ENCODE measurements at regions not wholly inside any gene's neighbourhood (a gene's known extent, or its start where the extent isn't known, plus 50 kb on each side); places are given as distances from the start of the nearest gene placed in this dataset.

- no peak for ATAC-seq
- no peak overlapping the region for H2AFZ ChIP-seq (ENCODE audit: low read depth, low read length, poor library complexity, severe bottlenecking)
- ChIA-PET RAD21 (ENCODE audit: low non-redundant PET in 1 of 2, low total read pairs in 2 of 2, uncharacterized antibody in 2 of 2, unreplicated experiment in 2 of 2) (no interaction called here), POLR2A (no interaction called here), CTCF (no interaction called here)
- no peaks in the 10 kb centered on the region for H4K20me1 ChIP-seq (ENCODE audit: insufficient read depth)
- intact Hi-C loops (cut with micrococcal nuclease): no loop called here
- no peaks in the 10 kb centered on the region for H3K27me3 ChIP-seq (ENCODE audit: insufficient read depth, low read length)
- H3K79me2 ChIP-seq (ENCODE audit: insufficient read depth, low read length): no peaks in the 10 kb centered on the region
- no peaks in the 10 kb centered on the region for H3K9me3 ChIP-seq (ENCODE audit: control insufficient read depth in 1 of 2, insufficient read depth in 1 of 2, low read depth in 1 of 2, low read length in 2 of 2)
- H3K36me3 ChIP-seq (ENCODE audit: control insufficient read depth in 1 of 2, insufficient read depth in 2 of 2, low read length in 2 of 2): no peaks in the 10 kb centered on the region
- no peak overlapping the region for H3K4me3 ChIP-seq (replicated peaks in 1 of 2; ENCODE audit: low read depth in 1 of 2, low read length in 2 of 2)
- H3K9ac ChIP-seq (ENCODE audit: low read length): no peak overlapping the region
- H3K4me2 ChIP-seq (ENCODE audit: low read length): no peak overlapping the region
- no peaks in the 10 kb centered on the region for H3K4me1 ChIP-seq (ENCODE audit: control insufficient read depth in 1 of 2, insufficient read depth in 2 of 2, low read length in 2 of 2)
- H3K27ac ChIP-seq (ENCODE audit: low read depth, low read length): no peak overlapping the region
- H3K9me2 ChIP-seq (ENCODE audit: insufficient read depth): no peaks in the 10 kb centered on the region
- no peak for DNase-seq (ENCODE audit: low read depth, low spot score)
- TF ChIP-seq, protein P1, sequence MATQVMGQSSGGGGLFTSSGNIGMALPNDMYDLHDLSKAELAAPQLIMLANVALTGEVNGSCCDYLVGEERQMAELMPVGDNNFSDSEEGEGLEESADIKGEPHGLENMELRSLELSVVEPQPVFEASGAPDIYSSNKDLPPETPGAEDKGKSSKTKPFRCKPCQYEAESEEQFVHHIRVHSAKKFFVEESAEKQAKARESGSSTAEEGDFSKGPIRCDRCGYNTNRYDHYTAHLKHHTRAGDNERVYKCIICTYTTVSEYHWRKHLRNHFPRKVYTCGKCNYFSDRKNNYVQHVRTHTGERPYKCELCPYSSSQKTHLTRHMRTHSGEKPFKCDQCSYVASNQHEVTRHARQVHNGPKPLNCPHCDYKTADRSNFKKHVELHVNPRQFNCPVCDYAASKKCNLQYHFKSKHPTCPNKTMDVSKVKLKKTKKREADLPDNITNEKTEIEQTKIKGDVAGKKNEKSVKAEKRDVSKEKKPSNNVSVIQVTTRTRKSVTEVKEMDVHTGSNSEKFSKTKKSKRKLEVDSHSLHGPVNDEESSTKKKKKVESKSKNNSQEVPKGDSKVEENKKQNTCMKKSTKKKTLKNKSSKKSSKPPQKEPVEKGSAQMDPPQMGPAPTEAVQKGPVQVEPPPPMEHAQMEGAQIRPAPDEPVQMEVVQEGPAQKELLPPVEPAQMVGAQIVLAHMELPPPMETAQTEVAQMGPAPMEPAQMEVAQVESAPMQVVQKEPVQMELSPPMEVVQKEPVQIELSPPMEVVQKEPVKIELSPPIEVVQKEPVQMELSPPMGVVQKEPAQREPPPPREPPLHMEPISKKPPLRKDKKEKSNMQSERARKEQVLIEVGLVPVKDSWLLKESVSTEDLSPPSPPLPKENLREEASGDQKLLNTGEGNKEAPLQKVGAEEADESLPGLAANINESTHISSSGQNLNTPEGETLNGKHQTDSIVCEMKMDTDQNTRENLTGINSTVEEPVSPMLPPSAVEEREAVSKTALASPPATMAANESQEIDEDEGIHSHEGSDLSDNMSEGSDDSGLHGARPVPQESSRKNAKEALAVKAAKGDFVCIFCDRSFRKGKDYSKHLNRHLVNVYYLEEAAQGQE (IDR thresholded peaks at IDR 0.05; ENCODE audit: low read depth): no peak
- TF ChIP-seq CBX3 (IDR thresholded peaks at IDR 0.05; ENCODE audit: low read depth) (no peak), SIN3A (IDR thresholded peaks at IDR 0.05; ENCODE audit: low read depth) (no peak), POLR2AphosphoS5 (IDR thresholded peaks at IDR 0.05; ENCODE audit: low read depth, low read length) (no peak), EZH2phosphoT487 (IDR thresholded peaks at IDR 0.05; ENCODE audit: borderline replicate concordance) (no peak), YY1 (IDR thresholded peaks at IDR 0.05; ENCODE audit: extremely low read depth, insufficient replicate concordance, low read depth, low read length) (no peak), FOSL1 (IDR thresholded peaks at IDR 0.05; ENCODE audit: low read depth) (no peak), SP1 (IDR thresholded peaks at IDR 0.05; ENCODE audit: low read depth) (no peak), ZFX (IDR thresholded peaks at IDR 0.05) (no peak), SRF (IDR thresholded peaks at IDR 0.05; ENCODE audit: low read depth) (no peak), ZBTB33 (IDR thresholded peaks at IDR 0.05; ENCODE audit: extremely low read depth, insufficient replicate concordance, low read length) (no peak), JUND (IDR thresholded peaks at IDR 0.05) (no peak), MAX (IDR thresholded peaks at IDR 0.05) (no peak), EZH2 (IDR thresholded peaks at IDR 0.05) (no peak)
- no TSS peak for BruUV-seq (replicated peaks)
Measured at GRCh38 chr12:20122274-20122673, 246.1 kb upstream of the PDE3A start.
